ENCODE measurements at regions not wholly inside any gene's neighbourhood (a gene's known extent, or its start where the extent isn't known, plus 50 kb on each side); places are given as distances from the start of the nearest gene placed in this dataset.
A peak's percentile ranks its signal among the peaks of the same experiment; 100 is the strongest.
"Not testable (repeated sequence)": the region's sequence is repeated elsewhere in the genome, so short reads cannot be mapped to it uniquely, and the experiment has no call there.

DNA sequence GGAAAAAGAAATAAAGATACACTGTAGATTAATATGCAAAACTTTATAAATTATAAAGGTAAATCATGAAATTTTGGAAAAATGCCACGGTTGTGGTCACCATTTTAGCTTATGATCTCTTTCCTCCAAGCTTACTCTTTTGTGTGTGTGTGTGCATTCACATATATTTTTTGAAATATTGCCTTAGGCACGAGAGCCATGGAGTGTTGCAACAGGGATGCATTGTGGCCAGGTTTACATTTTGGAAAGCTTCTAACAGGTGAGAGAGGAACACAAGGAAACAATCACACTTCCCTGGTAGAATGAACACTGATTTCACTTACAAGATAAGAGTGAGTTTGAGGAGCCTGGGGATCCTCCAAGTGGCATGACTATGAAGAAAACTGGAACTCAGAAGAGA is 214.5 kb upstream of the TENT5A start:
- no peak for DNase-seq (ENCODE audit: low read depth)

DNA sequence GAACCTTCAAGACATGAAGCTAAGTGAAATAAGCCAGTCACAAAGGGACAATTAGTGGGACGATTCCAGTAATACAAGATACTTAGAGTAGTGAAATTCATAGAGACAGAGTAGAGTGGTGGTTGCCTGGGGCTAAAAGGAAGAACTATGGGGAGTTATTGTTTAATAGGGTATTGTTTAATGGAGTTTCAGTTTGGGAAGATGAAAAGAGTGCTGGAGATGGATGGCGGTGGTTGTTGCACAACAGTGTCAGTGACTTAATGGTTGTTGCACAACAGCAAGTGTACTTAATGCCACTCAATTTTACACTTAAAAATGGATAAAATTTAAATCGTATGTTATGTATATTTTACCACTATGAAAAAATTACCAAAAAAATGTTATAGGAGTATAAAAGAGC is 209.7 kb upstream of the TENT5A start:
- DNase-seq (ENCODE audit: low read depth) = peak; percentile 63

DNA sequence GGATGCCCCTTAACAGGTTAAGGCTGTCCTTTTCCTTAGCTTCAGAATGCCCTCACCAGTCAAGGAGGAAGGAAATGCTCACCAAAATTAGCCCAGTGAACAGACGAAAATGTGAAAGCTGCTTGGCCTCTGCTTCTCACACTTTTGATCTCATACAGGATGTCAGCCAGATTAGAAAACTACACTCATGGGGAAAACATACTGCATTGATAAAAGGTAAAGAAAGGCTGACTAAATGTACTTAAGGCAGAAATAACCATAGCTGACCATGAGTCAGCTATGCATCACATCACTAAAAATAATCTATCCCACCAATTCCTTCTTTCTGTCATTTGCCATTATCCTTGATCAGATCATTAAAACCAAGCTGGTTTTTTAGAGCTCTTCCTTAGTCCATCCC is 198.4 kb upstream of the TENT5A start:
- DNase-seq (ENCODE audit: low read depth) = peak; percentile 29

DNA sequence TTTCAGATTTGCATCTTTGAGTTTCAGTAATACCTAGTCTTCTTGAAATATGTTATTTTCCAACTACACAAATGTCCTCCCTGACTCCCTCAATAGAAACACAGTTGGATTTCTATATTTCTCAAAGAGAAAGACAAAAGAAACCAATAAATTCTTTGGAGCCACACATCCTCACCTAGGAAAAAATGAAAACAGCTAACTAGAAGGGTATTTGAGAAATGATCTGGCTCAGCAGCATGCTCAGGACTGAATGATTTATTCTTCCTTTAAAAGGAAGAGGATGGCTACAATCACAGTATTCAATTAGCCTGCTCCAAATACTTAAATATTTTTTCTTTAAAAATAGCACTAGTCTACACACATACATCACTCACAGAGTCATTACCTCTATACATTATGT is 196.4 kb upstream of the TENT5A start:
- DNase-seq (ENCODE audit: low read depth) = no peak

DNA sequence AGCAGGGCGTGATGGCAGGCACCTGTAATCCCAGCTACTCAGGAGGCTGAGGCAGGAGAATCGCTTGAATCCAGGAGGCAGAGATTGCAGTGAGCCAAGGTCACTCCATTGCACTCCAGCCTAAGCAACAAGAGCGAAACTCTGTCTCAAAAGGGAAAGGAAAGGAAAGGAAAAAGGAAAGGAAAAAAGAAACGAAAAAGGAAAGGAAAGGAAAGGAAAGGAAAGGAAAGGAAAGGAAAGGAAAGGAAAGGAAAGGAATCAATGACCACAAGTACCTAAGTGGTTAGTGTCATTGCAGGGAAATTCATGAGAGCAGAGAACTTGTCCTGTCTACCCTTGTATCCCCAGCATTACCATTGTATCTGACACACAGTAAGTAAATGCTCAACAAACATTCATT is 195.7 kb upstream of the TENT5A start:
- not testable (repeated sequence) for DNase-seq (ENCODE audit: low read depth)

DNA sequence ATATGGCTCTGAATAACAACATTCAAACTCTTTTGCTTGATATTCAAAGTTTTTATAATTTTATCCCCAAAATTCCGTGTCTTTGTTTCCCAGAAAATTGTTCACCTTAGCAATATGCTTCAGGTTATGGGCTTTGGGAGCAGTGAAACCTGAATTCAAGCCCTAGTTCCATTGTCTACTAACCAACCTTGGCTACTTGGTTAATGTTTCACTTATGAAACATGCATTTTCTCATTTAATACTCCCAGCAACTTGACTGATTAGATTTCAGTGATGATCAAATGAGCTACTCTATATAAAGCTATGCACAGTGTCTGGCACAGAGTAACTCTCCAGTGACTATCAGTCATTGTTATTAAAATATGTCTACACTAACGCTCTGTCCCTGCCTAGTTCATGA is 192.2 kb upstream of the TENT5A start:
- DNase-seq (ENCODE audit: low read depth) = no peak

DNA sequence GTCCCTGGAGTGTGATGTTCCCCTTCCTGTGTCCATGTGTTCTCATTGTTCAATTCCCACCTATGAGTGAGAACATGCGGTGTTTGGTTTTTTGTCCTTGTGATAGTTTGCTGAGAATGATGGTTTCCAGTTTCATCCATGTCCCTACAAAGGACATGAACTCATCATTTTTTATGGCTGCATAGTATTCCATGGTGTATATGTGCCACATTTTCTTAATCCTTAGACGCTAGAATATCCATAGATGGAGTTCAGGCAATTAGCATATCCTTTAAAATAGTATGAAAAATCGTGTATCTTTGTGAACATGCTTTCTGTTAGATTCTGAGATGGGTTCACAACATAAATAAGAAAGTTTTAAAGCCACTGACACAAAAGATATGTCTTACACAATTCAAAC is 190.4 kb upstream of the TENT5A start:
- not testable (repeated sequence) for DNase-seq (ENCODE audit: low read depth)

DNA sequence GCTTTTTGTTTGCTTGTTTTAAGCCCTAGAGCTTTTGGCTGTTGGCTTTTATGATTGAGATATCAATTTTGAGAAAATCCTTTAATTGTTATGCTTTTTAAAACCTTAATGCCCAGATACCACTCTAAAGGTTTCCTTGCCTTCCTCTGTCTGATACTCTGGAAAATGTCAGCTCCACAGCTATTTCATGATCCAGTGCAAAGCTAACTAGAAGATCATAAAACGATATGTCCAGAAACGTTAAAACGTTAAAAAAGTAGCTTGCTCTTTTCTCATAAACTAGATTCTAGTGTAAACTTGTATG is 189.5 kb upstream of the TENT5A start:
- DNase-seq (ENCODE audit: low read depth) = no peak

DNA sequence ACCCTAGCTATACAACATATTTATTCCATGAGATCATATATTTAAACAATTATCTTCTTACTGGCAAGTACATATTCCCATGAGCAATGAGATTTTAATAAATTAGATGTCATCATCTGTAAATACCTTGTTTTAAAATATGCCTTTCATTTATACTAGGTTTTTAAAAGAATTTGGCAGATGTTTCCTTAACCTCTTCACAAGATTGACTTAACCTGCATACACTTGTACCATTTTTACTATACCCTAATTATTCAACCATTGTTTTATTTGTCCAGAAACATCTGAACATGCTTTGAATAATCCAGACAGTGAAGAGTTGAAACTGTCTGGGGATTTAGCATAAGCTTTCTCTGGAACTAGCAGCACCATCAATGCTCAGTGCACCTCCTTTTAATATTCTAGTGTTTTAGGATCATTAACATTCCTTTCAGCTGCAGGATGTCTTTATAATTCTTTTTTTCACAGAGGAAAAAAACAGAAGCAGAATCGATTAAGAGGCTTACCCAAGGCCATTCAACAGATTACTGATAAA is 188.0 kb upstream of the TENT5A start:
- DNase-seq (ENCODE audit: low read depth) = no peak

DNA sequence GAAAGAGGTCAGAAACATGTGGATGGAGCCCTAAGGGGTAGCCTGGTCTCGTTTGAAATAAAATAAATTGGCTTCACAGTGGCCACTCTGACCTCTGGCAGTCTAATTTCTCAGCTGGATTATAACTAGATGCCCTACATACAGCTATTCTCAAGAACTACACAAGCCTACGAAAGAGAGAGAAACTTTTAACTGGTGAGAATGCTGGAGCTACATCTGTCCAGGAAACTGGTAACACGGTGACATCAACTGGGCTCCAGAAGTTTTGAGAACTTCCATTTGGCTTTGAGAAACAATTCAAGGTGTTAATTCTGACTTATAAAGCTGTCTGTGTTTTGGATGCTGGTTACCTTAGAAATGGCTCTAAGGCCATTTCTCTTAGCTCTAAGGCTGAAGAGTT is 187.3 kb upstream of the TENT5A start:
- DNase-seq (ENCODE audit: low read depth) = no peak

DNA sequence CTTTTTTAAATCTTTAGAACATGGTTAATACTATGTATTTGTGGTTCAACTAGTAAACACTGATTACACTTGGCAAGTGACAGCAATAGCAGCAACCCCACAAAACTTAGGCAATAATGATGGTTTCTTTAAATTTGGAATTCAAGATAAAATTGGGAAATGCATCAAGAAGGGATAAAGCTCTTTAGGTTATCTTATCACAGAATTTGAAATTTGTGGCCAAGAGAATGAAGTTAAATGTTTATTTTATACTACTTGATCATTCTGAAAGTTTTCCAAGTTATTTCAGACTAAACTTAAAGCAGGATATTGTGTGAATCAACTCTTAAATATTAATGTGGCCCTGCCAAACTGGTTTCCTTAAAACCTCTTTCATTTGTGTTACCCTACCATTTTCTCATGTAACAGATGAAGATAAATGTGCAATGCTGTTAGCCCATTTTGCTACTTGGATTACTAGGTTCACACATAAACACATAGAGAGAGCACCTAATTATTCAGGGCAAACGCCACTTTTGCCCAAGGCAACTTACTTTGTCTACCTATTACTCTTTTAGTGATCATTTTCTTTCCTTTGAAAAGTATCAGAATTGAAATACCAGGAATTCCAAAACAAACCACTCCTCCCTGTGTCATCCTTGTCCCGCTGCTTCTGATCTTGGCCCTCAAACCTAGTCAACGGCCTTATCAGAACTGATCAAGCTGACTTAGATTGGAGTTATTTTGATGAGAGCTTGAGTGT is 186.7 kb upstream of the TENT5A start:
- DNase-seq (ENCODE audit: low read depth) = peak; percentile 61

DNA sequence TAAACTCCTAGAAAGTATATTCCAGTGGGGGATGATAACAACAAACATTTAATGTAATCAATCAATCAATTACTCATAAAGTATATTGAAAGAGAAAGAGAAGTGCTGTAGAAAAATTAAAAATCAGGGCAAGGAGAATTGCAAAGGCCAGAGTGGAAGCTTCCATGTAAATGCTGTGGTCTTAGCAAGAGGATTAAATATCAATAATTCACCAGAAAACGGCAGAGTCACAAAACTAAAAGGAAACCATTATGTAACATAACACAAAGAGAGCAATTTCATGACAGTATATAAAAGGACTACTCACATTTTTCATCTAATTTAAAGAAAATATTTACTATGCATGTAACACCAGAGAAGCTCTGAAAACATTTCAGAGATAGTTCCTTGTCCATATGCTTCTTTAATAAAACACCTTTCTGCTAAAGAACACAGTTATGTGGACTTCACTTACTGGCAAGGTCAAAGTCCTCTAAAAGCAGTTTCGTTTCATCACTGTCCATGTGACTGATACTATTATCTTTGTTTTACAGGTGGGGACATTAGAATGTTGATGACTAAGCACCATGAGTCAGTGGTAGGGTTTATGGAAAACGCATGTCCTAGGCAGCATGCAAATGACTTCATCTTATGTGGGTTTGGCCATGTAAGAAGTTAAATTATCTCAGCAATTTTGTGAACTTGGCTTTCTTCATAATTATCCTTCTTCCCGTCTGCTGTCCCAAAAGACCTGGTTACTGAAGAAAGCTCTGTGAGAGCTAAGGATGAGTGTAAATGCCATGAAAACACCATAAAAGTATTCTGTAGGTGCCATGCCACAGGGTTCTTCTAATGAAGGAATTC is 185.8 kb upstream of the TENT5A start:
- DNase-seq (ENCODE audit: low read depth) = peak; percentile 96

DNA sequence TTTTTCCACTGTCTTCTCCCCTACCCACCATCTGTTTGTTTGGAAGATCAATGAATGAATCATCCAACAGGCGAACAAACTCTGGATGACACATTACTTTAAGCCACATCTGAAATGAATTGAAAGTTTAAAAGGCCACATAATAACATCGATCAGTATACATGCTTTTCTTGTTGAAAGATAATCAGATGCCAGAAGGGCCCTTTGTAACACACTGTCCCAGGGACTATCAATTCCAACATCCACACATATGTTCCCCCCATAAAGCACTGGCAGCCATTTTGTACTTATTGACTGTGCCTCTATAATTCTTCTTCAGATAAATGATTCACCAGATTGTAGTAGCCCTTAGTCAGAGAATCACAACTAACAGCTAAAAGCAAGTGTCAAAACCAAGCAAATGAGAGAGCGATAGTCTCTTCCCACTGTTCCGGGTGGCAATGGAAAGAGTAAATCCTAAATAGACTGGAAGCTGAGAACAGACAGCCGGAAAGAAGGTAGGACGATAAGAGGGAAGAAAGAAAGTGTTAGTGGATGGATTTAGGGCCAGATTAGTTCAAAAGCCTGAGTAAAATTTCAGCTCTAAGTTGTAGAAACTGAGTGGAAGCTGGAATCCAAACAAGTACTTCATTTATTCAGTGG is 184.9 kb upstream of the TENT5A start:
- no peak for DNase-seq (ENCODE audit: low read depth)

DNA sequence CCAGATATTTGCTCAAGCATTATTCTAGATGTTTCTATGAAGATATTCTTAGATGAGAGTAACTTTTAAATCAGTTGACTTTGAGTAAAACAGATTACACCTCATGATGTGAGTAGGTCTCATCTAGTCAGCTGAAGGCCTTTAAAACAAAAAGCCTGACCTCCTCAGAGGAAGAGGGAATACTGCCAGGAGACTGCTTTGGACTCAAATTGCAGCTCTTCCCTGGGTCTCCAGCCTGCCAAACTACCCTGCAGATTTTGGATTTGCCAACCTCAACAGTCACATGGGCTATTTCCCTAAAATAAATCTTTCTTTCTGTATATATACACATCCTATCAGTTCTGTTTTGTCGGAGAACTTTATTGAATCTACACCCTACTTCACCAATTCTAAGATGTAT is 182.5 kb upstream of the TENT5A start:
- no peak for DNase-seq (ENCODE audit: low read depth)

DNA sequence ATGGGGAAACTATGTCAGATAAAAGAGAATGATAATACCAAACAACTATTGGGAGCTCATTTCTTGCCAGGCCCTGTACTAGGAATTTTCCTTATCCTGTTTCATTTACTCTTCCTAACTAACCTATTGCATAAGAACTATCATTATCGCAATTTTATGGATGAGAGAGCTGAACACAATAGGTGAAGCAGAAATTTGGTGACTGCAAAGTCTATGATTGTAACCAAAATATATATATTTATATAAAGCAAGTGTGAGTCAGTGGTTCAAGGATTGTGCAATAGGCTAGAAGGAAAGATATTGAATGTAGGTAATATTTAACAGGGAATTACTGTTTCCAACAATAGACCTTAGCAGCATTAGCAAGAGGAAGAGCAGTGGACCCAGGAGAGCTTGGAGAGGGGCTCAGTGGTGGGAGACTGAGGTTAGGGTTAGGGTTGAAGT is 181.1 kb upstream of the TENT5A start:
- no peak for DNase-seq (ENCODE audit: low read depth)

DNA sequence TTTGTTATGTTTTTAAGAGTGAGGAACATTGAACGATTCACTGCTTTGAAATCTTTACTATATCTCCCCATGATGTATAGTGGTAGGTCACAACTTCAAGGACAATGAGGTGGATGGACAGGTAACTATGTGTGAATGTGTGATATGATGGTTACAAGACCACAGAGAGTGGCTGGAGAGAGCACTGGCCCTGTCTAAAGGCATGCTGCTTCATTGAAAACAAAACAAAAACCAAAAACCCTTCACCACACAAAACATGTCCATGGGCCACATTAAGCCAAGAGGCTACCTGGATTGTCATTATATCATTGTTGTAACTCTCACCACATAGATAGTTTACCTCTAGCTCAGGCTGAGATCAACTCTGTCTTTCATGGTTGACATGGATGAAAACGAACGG is 180.6 kb upstream of the TENT5A start:
- DNase-seq (ENCODE audit: low read depth) = no peak

DNA sequence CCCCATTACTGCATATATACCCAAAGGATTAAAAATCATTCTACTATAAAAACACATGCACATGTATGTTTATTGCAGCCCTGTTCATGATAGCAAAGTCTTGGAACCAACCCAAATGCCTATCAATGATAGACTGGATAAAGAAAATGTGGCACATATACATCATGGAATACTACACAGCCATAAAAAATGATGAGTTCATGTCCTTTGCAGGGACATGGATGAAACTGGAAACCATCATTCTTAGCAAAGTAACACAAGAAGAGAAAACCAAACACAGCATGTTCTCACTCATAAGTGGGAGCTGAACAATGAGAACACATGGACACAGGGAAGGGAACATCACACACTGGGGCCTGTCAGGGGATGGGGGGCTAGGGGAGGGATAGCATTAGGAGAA is 180.0 kb upstream of the TENT5A start:
- DNase-seq (ENCODE audit: low read depth) = not testable (repeated sequence)

DNA sequence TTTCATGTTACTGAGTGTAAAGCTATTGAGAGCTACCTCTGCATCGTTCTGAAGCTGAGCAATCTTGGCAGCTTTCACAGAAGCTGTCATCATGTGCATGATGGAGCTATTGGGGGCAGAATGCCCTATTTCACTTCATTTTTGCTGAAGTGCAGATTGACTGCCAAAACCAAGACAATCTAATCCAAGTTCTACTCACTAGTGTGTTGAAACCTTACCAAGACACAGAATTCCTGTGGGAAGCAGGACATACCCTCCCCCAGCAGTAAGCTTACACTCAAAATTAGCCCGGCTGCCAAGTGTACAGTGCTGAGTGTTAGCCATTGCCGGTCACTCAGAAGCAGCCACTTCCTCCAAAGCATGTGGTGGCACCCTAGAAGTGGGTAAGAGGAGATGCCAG is 177.3 kb upstream of the TENT5A start:
- DNase-seq (ENCODE audit: low read depth) = peak; percentile 92

DNA sequence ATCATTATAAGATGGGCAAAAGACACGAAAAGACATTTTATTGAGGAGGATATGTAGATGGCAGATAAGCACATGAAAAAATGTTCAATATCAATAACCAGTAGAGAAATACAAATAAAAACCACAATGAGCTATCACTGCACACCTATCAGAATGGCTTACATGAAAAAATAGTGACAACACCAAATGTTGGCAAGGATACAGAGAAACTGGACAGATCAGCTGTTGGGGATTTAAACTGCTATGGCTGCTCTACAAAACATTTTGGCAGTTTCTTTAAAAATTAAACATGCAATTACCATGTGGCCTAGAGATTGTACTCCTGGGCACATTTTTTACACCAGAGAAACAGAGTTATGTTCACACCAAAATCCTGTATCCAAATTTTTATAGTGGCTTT is 172.7 kb upstream of the TENT5A start:
- DNase-seq (ENCODE audit: low read depth) = no peak

DNA sequence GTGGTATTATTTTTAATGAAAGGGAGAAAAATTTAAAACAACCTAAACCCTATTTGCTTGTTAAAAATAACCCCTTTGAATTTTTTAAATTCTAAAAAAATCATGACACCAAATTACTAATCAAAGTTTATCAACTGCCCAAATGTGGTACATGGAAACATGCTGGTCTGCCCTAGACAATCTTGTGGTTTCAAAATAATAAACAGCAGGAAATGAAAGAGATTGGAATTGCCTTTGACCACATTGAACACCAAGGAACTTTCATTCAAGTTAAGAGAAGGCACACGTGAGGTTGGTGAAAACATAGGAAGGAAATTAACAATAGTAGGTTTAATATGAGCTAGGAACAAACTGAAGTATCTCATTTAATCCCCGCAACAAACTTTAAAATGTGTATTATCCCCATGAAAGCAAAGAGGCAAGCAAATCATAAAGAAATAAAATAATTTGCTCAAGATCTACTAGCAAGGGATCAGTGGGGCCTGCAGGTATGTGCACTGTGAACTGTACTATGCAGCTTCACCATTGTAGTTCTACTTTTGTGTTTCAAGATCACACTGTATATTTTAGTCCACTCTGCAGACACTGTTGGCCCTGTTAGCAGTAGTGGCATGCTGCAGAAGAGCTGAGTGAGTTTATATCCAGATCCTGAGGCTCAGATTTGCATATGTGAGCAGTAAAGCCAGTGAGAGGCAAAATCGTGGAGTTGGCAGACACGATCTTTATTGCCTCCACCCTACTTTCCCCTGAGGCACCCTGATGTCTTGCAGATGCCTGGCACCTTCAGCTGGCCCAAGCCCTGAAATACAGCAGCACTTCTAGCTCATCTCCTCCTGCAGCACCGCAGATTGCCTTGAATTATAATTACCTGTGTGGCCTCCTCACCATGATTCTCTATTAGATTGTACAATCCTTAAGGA is 157.8 kb upstream of the TENT5A start:
- DNase-seq (ENCODE audit: low read depth) = peak; percentile 54

DNA sequence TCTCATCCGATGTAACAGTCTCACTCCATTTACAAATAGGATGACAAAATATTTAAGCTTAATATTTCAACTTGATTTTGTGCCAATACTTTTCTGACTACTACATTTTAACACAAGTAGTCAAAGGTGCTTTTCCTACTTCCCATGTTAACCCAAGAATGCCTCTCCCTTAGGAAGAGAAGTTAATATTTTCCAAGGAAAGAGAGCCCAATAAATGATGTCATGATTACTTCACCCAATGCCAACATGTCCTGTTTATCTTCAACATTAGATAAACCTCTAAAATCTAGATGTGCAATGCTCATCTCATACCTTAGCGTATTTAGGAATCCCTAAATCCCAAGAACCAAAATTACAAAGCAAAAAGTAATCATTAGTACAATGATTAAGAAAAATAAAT is 156.7 kb upstream of the TENT5A start:
- no peak for DNase-seq (ENCODE audit: low read depth)

DNA sequence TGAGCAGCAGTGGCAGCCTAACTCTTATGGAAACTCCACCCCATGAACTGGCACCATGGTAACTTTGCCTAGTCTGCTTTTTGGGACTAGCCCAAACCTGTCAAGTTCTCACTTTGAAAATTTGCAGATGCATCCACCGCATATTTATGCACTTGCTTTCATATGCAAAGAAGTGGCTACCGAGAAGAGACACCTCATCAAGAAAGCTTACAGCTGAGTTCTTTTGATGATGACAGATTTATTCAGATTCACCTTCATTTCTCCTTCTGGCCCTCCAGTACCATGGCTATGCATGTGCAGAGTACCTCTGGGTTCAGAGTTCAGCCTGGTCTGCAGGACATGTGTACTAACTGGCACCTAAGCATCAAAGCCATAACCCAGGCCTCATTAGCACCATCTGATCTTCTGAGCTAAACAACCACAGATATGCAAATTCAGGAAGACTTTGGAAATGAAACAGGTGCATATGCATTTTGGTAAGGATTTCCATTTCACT is 154.3 kb upstream of the TENT5A start:
- DNase-seq (ENCODE audit: low read depth) = no peak

Measured in amniotic epithelial cell (primary cell).